ENCODE measurements at regions not wholly inside any gene's neighbourhood (a gene's known extent, or its start where the extent isn't known, plus 50 kb on each side); places are given as distances from the start of the nearest gene placed in this dataset.

DNA sequence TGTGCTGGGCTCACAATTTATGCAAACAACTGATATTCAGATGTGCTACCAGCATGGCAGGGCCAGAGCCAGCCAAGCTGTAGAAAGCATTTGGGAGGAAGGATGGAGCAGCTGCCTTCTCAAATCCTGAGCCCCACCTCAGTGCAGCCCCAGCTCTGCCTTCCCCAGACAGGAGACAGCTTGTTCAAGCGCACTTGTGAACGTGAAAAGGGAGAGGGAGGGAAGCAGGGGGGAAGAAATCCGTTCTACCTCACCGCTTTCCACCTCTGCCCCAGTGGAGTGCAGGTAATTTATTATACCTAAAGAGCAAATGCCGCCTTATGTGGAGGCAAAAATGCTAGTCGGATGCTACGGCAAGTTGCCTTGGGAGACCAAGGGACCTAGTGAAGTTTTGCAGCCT lies 66.0 kb upstream of the SLC14A2 start:
- TF ChIP-seq GATA2 (IDR thresholded peaks at IDR 0.05; ENCODE audit: low read depth, low read length) (no peak), GATA3 (IDR thresholded peaks at IDR 0.05; ENCODE audit: low read depth, low read length) (no peak)
